Iris pigment epithelial cell (primary cell): ENCODE measurements at regions not wholly inside any gene's neighbourhood (a gene's known extent, or its start where the extent isn't known, plus 50 kb on each side); places are given as distances from the start of the nearest gene placed in this dataset.
"Not testable (repeated sequence)": the region's sequence is repeated elsewhere in the genome, so short reads cannot be mapped to it uniquely, and the experiment has no call there.

ENCODE experiments used
- DNase-seq: peaks from one replicate; pipeline ENCODE4 v3.0.0-alpha.2; 2011; ENCODE audit warnings: low read depth

DNA sequence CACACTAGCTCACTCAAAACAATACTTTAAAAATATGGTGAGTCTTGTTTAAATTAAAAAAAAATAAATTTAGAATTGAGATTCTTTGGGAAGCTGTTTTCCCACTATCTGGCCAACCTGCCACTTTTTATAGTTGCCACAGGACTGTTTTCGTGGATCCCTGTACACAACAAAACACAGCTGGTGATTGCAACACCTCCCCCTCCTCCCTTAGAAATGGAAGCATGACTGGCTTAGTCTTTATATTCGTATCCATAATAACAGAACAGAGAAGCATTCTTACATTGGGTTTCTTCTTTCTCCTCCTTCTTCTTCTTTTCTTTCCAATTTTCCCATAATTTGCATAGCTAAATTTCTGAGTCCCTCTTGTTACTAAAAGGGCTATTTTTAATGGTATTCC, 79.5 kb upstream of the GJB6 start:
- no peak for DNase-seq

DNA sequence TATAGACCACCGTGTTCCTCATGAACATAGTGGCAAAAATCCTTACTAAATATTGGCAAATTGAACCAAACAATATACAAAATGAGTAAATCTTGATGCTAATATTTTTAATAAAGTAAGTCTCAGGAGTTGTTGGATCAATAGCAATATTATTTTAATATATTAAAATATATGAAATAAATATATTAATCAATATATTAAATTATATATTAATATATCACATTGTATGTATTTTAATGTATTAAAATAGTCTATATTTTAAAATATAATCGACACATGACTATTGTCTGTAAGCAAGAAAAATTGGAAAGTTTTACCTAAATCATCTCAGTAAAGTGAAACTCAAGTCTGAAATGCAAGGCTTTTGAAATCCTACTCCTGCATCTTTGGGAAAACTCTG, 78.9 kb upstream of the GJB6 start:
- no peak for DNase-seq

DNA sequence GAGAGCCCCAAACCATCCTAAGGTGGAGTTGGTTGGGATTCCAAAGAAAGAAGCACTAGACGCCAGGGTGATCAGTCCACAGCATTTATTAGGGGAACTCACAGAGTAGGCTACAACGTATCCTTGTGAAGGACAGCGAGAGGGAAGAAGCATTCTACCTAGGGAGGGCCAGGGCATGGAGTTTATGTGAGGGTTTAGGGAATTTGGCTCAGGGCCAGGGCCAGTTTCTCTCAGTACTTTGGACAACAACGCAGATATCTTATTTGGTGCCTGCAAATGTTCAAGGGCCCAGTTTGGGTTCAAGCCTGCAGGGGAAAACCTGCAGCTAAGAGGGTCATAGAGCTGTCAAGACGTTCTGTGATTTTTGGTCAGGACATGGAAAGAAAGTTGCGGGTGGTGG, 73.9 kb upstream of the GJB6 start:
- no peak for DNase-seq

DNA sequence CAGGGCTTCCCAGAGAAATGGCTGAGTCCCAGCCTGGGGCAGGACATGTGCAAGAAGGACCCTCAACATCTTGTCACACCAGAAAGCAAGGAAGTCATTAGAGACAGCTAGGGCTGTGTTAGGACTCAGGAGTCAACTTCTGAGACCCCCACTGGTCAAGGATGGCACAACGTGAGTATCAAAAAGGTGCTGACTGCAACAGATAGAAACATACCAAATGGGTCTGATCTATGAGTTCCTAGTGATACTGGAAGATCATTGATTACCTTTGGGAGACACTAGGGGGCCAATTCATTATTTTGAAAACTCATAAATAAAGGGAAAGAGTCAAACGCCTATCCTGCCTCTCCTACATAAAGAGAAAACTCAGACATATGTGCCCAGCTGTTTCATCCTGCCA, 73.5 kb upstream of the GJB6 start:
- no peak for DNase-seq

DNA sequence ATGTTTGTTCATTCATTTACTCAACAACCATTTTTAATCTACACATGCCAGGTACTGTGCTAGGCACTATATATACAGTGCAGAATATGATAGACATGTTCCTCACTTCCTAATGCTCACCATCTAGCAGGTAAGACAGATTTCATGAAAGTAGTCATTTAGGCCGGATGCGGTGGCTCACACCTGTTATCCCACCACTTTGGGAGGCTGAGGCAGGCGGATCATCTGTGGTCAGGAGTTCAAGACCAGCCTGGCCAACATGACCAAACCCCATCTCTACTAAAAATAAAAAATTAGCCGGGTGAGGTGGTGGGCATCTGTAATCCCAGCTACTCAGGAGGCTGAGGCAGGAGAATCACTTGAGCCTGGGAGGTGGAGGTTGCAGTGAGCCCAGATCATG, 71.9 kb upstream of the GJB6 start:
- DNase-seq, result not testable (repeated sequence)

DNA sequence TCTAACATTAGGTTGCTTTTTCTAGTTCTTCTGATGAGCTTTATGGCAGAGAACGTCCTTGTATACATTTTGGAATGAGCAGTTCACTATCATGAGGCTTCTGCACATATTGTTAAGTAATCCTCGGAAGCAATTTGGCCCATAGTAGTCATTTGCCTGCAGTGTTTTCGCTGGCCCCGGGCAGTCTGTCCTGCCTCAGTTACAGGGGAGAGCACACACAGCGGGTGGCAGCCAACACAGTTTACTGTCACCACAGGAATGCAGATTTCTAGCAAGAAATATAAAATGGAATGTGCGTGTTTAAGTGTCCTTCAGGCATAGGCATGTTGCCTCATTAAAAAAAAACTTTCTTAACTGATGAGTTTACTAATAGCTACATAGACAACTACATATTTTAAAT, 71.5 kb upstream of the GJB6 start:
- DNase-seq, result no peak

DNA sequence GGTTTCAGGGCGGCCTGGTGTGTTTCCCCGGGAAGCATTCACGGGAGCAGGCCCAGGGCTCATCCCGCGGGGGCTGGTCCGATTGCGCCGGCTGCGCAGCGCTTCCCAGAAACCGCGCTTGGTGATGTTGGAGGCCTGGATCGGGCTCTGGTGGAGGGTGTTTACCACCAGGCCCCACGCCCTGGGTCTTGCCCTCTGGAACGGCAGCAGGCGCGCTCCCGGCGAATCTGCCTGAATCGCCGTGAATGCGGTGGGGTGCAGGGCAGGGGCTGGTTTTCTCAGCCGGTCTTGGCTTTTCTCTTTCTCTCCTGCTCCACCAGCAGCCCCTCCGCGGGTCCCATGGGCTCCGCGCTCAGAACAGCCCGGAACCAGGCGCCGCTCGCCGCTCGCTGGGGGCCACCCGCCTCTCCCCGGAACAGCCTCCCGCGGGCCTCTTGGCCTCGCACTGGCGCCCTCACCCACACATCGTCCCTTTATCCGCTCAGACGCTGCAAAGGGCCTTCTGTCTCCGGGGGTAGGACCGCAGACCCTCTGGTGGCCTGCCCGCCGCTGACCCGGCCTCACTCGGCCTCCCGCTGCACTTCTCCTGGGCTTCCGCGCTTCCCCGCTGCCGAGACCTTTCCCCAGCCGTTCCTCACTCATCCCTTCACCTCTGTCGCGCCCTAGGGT, 69.4 kb upstream of the GJB6 start:
- DNase-seq, result no peak

DNA sequence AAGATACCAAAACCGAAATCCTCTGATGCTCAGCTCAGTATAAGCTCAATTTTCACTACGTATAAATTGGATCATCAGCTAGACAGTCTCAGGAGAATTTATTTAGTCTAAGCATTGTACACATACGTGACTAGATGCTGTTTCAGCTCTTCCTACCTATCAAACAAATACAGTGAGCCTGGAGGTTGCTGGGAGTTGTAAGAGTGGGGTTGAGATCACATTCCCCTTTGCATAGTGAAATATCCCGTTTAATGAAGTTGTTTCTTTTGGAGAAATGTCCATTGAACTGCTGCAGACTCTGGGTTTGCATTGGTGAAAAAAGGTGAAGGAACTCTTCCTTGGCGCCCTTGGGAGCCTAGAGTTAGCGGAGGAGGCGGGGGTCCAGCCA, 68.9 kb upstream of the GJB6 start:
- DNase-seq, result no peak

DNA sequence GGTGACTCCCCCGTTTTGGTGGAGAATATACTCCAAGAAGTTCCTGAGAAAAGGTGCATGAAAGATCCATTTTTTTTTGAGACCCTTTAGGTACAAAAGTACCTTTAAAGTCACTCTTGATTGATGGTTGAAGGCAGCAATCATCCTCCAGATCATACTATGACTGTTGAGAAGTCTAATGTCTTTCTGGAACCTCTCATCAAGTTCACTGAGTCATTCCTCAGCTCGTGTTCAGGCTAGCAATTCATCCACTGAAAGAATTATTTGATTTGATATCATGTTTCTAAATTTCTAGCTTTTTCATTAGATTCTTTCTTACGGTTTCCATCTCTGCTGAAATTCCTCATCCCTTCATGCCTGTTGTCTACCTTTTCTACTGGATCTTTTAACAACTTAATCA, 65.1 kb upstream of the GJB6 start:
- DNase-seq, result no peak

DNA sequence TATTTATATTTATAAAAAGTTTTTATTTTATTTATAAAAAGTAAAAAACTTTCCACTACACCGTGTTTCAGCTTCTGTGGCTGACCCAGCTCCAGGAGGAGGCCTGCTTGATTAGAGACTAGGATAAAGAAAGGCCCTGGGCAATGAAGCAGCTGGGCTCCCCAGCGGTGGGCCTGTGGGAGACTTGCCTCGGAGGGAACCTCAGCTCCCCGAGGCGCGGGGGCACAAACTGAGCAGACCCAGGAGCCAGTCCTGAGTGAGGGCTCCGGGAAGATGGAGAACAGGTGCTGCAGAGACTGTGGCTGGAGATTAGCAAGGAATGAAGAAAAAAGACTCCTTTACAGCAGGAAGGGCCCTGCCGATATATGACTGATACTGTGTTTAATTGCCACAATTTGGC, 63.8 kb upstream of the GJB6 start:
- DNase-seq, result no peak

DNA sequence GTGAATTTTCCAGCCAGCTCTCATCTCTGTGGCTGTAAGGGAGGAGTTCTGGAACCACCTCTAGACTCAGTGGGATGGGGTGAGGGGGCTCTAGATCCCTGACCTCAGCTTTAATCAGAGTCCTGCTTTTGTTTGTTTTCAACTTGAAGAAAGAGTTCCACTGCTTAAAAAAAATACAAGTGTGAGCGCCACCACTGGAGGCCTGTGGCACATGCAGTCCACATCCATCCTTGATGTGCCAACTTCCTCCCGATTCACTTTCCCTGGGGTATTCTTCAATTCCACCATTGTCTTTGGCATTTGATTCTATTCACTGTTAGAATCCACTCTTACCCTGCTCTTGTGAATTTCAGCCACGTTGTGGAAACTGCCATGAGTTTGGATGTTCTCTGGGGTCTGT, 62.4 kb upstream of the GJB6 start:
- no peak for DNase-seq

DNA sequence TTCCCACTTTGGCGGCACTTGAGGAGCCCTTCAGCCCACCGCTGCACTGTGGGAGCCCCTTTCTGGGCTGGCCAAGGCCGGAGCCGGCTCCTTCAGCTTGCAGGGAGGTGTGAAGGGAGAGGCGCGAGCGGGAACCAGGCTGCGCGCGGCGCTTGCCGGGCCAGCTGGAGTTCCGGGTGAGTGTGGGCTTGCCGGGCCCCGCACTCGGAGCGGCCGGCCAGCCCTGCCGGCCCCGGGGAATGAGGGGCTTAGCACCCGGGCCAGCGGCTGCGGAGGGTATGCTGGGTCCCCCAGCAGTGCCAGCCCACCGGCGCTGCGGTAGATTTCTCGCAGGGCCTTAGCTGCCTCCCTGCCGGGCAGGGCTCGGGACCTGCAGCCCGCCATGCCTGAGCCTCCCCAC, 60.2 kb upstream of the GJB6 start:
- not testable (repeated sequence) for DNase-seq

DNA sequence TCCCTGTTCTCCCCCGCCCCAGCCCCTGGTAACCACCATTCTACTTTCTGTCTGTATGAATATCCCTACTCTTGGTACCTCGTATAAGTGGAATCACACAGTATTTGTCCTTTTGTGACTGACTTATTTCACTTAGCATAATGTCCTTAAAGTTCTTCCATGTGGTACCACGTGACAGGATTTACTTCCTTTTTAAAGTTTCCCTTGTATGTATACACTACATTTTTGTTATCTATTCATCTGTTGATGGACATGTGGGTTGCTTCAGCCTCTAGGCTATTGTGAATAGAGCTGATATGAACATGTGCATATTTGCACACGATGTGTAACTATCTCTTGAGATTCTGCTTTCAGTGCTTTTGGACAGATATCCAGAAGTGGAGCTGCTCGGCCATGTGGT, 59.6 kb upstream of the GJB6 start:
- no peak for DNase-seq

DNA sequence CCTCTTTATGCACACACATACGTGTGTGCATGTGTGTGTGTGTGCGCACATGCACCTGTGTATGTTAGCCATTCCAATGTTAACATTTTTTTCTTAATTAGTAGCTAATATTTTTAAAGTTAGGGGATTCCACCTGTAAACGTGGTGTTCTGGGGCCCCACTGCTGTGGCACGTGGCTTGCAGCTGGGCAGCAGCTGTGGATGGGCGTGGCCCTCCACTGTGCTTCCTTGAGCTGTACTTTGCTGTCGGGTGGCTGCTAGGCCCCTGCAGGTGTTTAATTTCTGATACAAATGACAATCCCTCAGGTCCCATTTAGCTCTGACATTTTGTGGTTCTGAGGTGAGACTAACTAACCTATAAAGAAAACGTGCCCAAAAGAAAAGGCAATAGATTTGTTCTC, 58.9 kb upstream of the GJB6 start:
- no peak for DNase-seq

DNA sequence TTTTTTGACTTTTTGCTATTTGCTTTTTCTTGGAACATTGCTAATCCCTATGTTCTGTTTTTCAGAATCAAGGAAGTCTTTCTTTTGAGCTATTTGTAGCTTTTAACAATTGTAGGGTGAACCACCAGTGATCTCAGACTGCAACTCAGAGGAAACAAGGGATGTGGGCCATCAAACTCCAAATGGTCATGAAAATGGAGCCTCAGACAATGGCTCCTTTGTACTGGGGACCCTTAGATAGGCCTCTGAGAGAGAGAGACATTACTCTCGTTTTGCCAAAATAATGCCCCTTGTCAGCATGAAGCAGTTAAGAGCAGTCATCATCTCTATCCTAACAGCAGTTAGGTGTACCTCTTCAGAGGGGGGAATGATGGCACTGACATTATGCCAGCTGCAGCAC, 56.4 kb upstream of the GJB6 start:
- no peak for DNase-seq

DNA sequence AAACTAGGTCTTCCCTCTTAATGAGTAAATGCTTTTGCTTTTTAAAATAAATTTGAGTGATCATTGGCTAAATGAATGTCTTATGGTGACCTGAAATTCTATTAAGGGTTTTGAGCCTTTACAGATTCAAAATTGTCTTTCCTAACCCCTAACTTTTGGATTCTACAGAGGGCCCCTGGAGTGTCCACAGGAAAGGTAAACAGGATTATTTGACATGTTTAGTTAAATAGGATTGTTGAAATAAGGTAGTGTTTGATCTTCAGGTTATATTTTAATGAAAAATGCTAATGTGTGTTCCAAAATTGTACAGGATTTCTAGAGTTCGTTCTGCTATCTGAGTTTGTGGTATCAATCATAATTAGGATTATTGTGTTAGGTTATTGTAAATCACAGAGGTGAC, 55.9 kb upstream of the GJB6 start:
- DNase-seq, result no peak

DNA sequence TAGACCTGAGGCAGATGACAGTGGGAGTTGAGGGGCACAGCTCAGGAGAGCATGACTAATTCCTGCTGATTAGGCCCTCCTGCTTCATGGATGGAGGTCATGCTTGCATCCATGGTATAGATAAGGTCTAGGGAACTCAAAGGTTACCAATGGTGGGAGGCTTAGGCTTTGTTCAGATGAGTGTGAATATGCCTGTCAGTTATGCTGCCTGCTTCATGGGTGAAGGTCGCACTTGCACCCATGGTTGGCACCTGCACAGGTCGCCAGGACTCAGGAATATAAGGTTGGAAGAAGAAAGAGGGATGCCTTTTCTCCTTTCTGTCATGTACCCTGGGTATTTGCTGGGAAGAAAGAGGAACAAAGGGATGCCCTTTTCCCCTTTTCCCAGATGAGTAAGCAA, 53.4 kb upstream of the GJB6 start:
- DNase-seq, result no peak
